Skeletal muscle tissue (tissue), 3 donors: ENCODE measurements at regions not wholly inside any gene's neighbourhood (a gene's known extent, or its start where the extent isn't known, plus 50 kb on each side); places are given as distances from the start of the nearest gene placed in this dataset.

ENCODE experiments used
- H3K27ac ChIP-seq: one replicate; pipeline ENCODE4 v1.7.0; 2013; ENCODE audit warnings: mild to moderate bottlenecking, low read depth, low read length, inconsistent platforms
- H3K27me3 ChIP-seq, 3 donors: one replicate each; pipeline ENCODE4 v1.7.0; 2013; ENCODE audit warnings: low read length in 3 of 3; ENCODE audit not compliant: control insufficient read depth in 3 of 3, insufficient read depth in 3 of 3
- H3K36me3 ChIP-seq, 3 donors: one replicate each; pipeline ENCODE4 v1.7.0; 2013; ENCODE audit warnings: low read length in 3 of 3; ENCODE audit not compliant: control insufficient read depth in 3 of 3, insufficient read depth in 3 of 3
- H3K4me1 ChIP-seq, 3 donors: one replicate each; pipeline ENCODE4 v1.7.0; 2013; ENCODE audit warnings: low read length in 3 of 3, mild to moderate bottlenecking in 3 of 3; ENCODE audit not compliant: control insufficient read depth in 3 of 3, insufficient read depth in 3 of 3
- H3K4me3 ChIP-seq, 3 donors: one replicate each; pipeline ENCODE4 v1.7.0; 2013; ENCODE audit warnings: low read length in 3 of 3
- H3K9ac ChIP-seq, 3 donors: one replicate each; pipeline ENCODE4 v1.7.0; 2013; ENCODE audit warnings: low read length in 3 of 3, mild to moderate bottlenecking in 3 of 3, moderate library complexity in 2 of 3, low read depth in 1 of 3
- H3K9me3 ChIP-seq, 3 donors: one replicate each; pipeline ENCODE4 v1.7.0; 2013; ENCODE audit warnings: low read length in 3 of 3; ENCODE audit not compliant: control insufficient read depth in 3 of 3
- donor health status: Osteomylitis.

- Histone ChIP-seq H3K9me3 (peaks cover 0 to 7% (median 2%) of the 10 kb centered on the region in 3 donors), H3K27ac (no peak overlapping the region), H3K9ac (no peak overlapping the region), H3K4me3 (no peak overlapping the region), H3K4me1 (no peaks in the 10 kb centered on the region), H3K27me3 (no peaks in the 10 kb centered on the region), H3K36me3 (no peaks in the 10 kb centered on the region)
Observed at GRCh38 chr10:83574770-83575169, 564.5 kb upstream of the GHITM start.

GRCh38 chr10:83577421-83577820, 561.9 kb upstream of the GHITM start:
- Histone ChIP-seq H3K27ac (no peak overlapping the region), H3K27me3 (no peaks in the 10 kb centered on the region), H3K4me3 (no peak overlapping the region), H3K9me3 (peaks cover 0 to 7% (median 2%) of the 10 kb centered on the region in 3 donors), H3K9ac (no peak overlapping the region), H3K4me1 (no peaks in the 10 kb centered on the region), H3K36me3 (no peaks in the 10 kb centered on the region)

GRCh38 chr10:83580373-83581012, 558.8 kb upstream of the GHITM start:
- Histone ChIP-seq H3K27me3 (no peaks in the 10 kb centered on the region), H3K27ac (no peak overlapping the region), H3K9ac (no peak overlapping the region), H3K9me3 (peaks cover 0 to 7% (median 2%) of the 10 kb centered on the region in 3 donors), H3K4me1 (no peaks in the 10 kb centered on the region), H3K36me3 (no peaks in the 10 kb centered on the region), H3K4me3 (no peak overlapping the region)

- Histone ChIP-seq H3K27ac (no peak overlapping the region), H3K36me3 (no peaks in the 10 kb centered on the region), H3K9ac (no peak overlapping the region), H3K27me3 (no peaks in the 10 kb centered on the region), H3K4me3 (no peak overlapping the region), H3K9me3 (peaks cover 0 to 4% (median 2%) of the 10 kb centered on the region in 3 donors), H3K4me1 (no peaks in the 10 kb centered on the region)
Observed at GRCh38 chr10:83582407-83583095, 556.8 kb upstream of the GHITM start.

- no peaks in the 10 kb centered on the region for H3K4me1 ChIP-seq
- no peaks in the 10 kb centered on the region for H3K27me3 ChIP-seq
- H3K27ac ChIP-seq, result no peak overlapping the region
- no peaks in the 10 kb centered on the region for H3K36me3 ChIP-seq
- H3K9ac ChIP-seq, result no peak overlapping the region
- no peak overlapping the region for H3K4me3 ChIP-seq
- H3K9me3 ChIP-seq, result no peaks in the 10 kb centered on the region
Observed at GRCh38 chr10:83585686-83586085, 553.6 kb upstream of the GHITM start.

- Histone ChIP-seq H3K36me3 (no peaks in the 10 kb centered on the region), H3K4me3 (no peak overlapping the region), H3K4me1 (no peaks in the 10 kb centered on the region), H3K27me3 (no peaks in the 10 kb centered on the region), H3K9me3 (peaks cover 0 to 2% (median 0%) of the 10 kb centered on the region in 3 donors), H3K9ac (no peak overlapping the region), H3K27ac (no peak overlapping the region)
Observed at GRCh38 chr10:83592337-83592935, 546.9 kb upstream of the GHITM start.

- Histone ChIP-seq H3K4me3 (no peak overlapping the region), H3K27ac (no peak overlapping the region), H3K9me3 (peaks cover 0 to 2% (median 0%) of the 10 kb centered on the region in 3 donors), H3K36me3 (no peaks in the 10 kb centered on the region), H3K27me3 (no peaks in the 10 kb centered on the region), H3K9ac (no peak overlapping the region), H3K4me1 (no peaks in the 10 kb centered on the region)
Observed at GRCh38 chr10:83603708-83604107, 535.6 kb upstream of the GHITM start.

- Histone ChIP-seq H3K9ac (no peak overlapping the region), H3K4me1 (no peaks in the 10 kb centered on the region), H3K9me3 (no peaks in the 10 kb centered on the region), H3K36me3 (no peaks in the 10 kb centered on the region), H3K27me3 (no peaks in the 10 kb centered on the region), H3K4me3 (no peak overlapping the region), H3K27ac (no peak overlapping the region)
Observed at GRCh38 chr10:83605783-83606630, 533.3 kb upstream of the GHITM start.

GRCh38 chr10:83607959-83608745, 531.2 kb upstream of the GHITM start:
- Histone ChIP-seq H3K4me3 (no peak overlapping the region), H3K27me3 (no peaks in the 10 kb centered on the region), H3K9me3 (no peaks in the 10 kb centered on the region), H3K27ac (no peak overlapping the region), H3K36me3 (no peaks in the 10 kb centered on the region), H3K9ac (no peak overlapping the region), H3K4me1 (no peaks in the 10 kb centered on the region)
